GM12874 (cell line): ENCODE measurements at regions not wholly inside any gene's neighbourhood (a gene's known extent, or its start where the extent isn't known, plus 50 kb on each side); places are given as distances from the start of the nearest gene placed in this dataset.

Experiments used
- CTCF ChIP-seq: IDR thresholded peaks from 2 replicates; pipeline ENCODE4 v1.5.1; 2011; ENCODE audit warnings: low read depth, mild to moderate bottlenecking, control low read depth, low read length, moderate library complexity; ENCODE audit not compliant: insufficient read depth

- TF ChIP-seq CTCF: no peak
Measured at GRCh38 chr12:88723219-88723618, 142.9 kb upstream of the KITLG start.

DNA sequence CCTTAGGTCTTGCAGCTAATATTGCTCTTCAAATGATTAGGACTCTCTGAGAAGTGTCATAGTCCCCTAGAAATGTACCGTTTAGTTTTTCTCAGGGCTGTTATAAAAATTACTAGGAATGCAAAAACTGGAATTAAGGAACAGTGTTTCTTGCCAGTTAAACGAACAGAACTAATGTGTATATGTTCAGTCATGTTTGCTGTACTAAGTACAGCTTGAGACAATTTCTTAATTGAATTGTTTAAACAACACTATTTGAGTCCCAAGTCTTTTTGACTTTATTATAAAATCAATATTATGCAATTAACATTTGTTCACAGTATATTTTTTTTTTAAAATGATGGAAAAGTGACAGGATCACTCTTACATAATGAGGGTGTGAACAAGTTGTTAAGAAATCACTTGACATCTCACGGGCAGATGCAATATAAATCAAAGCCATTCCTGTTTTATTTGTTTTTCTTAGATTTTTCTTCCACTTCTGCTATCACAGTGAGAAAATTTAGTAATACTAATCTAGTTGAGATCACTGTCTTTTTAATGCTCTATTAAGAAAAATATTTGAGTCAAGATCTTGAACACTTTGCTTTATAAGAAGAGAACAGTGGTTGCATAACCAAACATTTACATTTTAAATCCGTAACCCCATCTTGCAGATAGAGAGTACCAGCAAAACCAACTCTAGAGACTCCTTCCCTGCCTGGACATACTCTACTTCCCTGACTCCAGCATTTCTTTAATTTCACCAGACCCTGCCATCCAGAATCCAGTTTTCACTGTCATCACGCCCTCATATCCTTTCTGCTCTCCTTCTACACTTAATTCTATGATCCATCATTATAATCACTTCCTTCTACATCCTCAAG lies 140.7 kb upstream of the KITLG start:
- TF ChIP-seq CTCF: no peak

GRCh38 chr12:88720231-88720630 lies 140.0 kb upstream of the KITLG start:
- TF ChIP-seq CTCF: no peak

DNA sequence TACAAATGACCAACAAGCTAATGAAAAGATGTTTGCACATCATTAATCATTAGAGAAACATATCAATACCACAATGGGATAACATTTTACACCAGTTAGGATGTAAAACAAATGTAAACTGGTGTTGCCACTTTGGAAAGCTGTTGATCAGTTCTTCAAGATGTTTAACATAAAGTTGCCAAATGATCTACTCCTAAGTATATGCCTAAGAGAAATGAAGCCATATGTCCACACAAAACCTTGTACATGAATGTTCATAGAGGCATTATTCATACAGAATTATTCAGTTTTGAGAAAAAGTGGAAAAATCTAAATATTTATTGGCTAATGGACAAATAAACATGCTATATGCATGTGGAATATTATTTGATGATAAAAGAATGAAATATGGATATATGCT lies 136.9 kb upstream of the KITLG start:
- TF ChIP-seq CTCF: no peak

- no peak for TF ChIP-seq CTCF
Measured at GRCh38 chr12:88716240-88716639, 136.0 kb upstream of the KITLG start.

DNA sequence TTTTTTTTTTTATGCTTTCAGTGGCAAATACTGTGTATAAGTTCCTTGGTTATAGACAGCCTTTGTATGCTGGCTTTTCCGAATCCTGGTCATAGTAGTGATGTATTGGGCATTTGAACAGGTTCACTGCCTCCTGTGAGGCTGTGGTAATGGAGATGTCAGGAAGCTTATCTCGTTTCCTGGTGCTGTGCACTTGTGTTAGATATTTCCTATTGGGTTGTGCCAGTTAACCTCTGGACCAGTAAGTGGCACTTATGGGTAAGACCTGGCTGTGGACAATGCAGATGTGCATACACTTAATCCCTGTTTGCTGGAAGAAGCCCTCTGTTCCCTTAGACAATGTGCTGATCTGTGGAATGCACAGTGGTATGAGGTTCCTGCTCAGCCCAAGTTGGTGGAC lies 135.4 kb upstream of the KITLG start:
- no peak for TF ChIP-seq CTCF

- TF ChIP-seq CTCF: no peak
Measured at GRCh38 chr12:88707800-88708199, 127.5 kb upstream of the KITLG start.
